MCF 10A (cell line): ENCODE measurements at regions not wholly inside any gene's neighbourhood (a gene's known extent, or its start where the extent isn't known, plus 50 kb on each side); places are given as distances from the start of the nearest gene placed in this dataset.
A peak's percentile ranks its signal among the peaks of the same experiment; 100 is the strongest.
"Not testable (repeated sequence)": the region's sequence is repeated elsewhere in the genome, so short reads cannot be mapped to it uniquely, and the experiment has no call there.

ENCODE experiments used
- BruUV-seq: library from RNA; stranded (reverse); fragments of 400-500 nt; replicated peaks from 2 replicates; lab custom pipeline; 2021; lab: Mats Ljungman, UMichigan
- CTCF ChIA-PET: fragments of 300-600 bp; sonication (Branson Sonifier 250); formaldehyde crosslinking; extraction: SDS; loops from one replicate; lab custom pipeline; 2021; ENCODE audit warnings: antibody characterized with exemption, inconsistent platforms; lab: Yijun Ruan, JAX
- POLR2A ChIA-PET: fragments of 300-600, 350-650 bp; sonication (Branson Sonifier 250); formaldehyde crosslinking; extraction: SDS; loops from one replicate; lab custom pipeline; 2020; ENCODE audit warnings: antibody characterized with exemption, inconsistent platforms; lab: Yijun Ruan, JAX
- DNase-seq: peaks from one replicate; pipeline ENCODE4 v3.0.0-alpha.2; 2018; ENCODE audit not compliant: unreplicated experiment
- H3K27ac Mint-ChIP-seq: one replicate; pipeline ENCODE4 v1.8.0; 2022; ENCODE audit warnings: mild to moderate bottlenecking, low read depth, mixed read lengths; ENCODE audit not compliant: unreplicated experiment
- H3K27me3 Mint-ChIP-seq: one replicate; pipeline ENCODE4 v1.8.0; 2022; ENCODE audit warnings: mixed read lengths; ENCODE audit not compliant: insufficient read depth, unreplicated experiment
- H3K36me3 Mint-ChIP-seq: one replicate; pipeline ENCODE4 v1.8.0; 2022; ENCODE audit warnings: mild to moderate bottlenecking, moderate library complexity, mixed read lengths; ENCODE audit not compliant: insufficient read depth, unreplicated experiment
- H3K4me1 Mint-ChIP-seq: one replicate; pipeline ENCODE4 v1.8.0; 2022; ENCODE audit warnings: mixed read lengths; ENCODE audit not compliant: insufficient read depth, unreplicated experiment
- H3K4me3 Mint-ChIP-seq: one replicate; pipeline ENCODE4 v1.8.0; 2022; ENCODE audit warnings: mild to moderate bottlenecking, moderate library complexity, mixed read lengths; ENCODE audit not compliant: unreplicated experiment
- H3K9me3 Mint-ChIP-seq: one replicate; pipeline ENCODE4 v1.8.0; 2022; ENCODE audit warnings: mixed read lengths; ENCODE audit not compliant: unreplicated experiment
- CTCF ChIP-seq: fragments of 200-600 bp; IDR thresholded peaks from one replicate; pipeline ENCODE4 v1.8.0; 2022; ENCODE audit warnings: antibody characterized with exemption, mild to moderate bottlenecking; ENCODE audit not compliant: unreplicated experiment
- intact Hi-C: fragments of 100-400 bp; cut with micrococcal nuclease; formaldehyde crosslinking; loops from 2 replicates; pipeline ENCODE4 v1.14.1; 2022

- no peak for DNase-seq
- ChIA-PET POLR2A (no interaction called here), CTCF (no interaction called here)
- Mint-ChIP-seq H3K4me3 (no peak overlapping the region), H3K4me1 (no peaks in the 10 kb centered on the region), H3K27me3 (peaks cover 23% of the 10 kb centered on the region), H3K9me3 (no peaks in the 10 kb centered on the region), H3K27ac (no peak overlapping the region), H3K36me3 (no peaks in the 10 kb centered on the region)
- no peak for TF ChIP-seq CTCF
- intact Hi-C loops: no loop called here
- BruUV-seq: no TSS peak
These were observed 209.0 kb downstream of the RHOU start for GRCh38 chr1:228944296-228944695.

GRCh38 chr1:228944935-228945371 lies 209.7 kb downstream of the RHOU start:
- no peak overlapping the region for H3K4me3 Mint-ChIP-seq
- no peaks in the 10 kb centered on the region for H3K9me3 Mint-ChIP-seq
- no peak overlapping the region for H3K27ac Mint-ChIP-seq

GRCh38 chr1:228945885-228946284 lies 210.6 kb downstream of the RHOU start:
- no peaks in the 10 kb centered on the region for H3K36me3 Mint-ChIP-seq
- H3K27me3 Mint-ChIP-seq: peaks cover 22% of the 10 kb centered on the region
- CTCF ChIA-PET: interaction anchor here (0.6 to 0.7 kb wide), 3 partner anchors 131 to 314 kb away, joined by 3 to 4 read pairs (median 3); no protein-coding TSS in a partner anchor
- DNase-seq: peak; percentile 29
- H3K4me3 Mint-ChIP-seq: no peak overlapping the region
- no peaks in the 10 kb centered on the region for H3K9me3 Mint-ChIP-seq
- no peaks in the 10 kb centered on the region for H3K4me1 Mint-ChIP-seq
- intact Hi-C loops: no loop called here
- H3K27ac Mint-ChIP-seq: no peak overlapping the region
- POLR2A ChIA-PET: interaction anchor here (0.6 to 0.8 kb wide), 2 partner anchors 84 to 323 kb away, joined by 3 to 5 read pairs; no protein-coding TSS in a partner anchor
- TF ChIP-seq CTCF: no peak
- BruUV-seq: no TSS peak

More at GRCh38 chr1:228944935-228945371, 209.7 kb downstream of the RHOU start:
- Mint-ChIP-seq H3K36me3 (no peaks in the 10 kb centered on the region), H3K27me3 (peaks cover 23% of the 10 kb centered on the region), H3K4me1 (no peaks in the 10 kb centered on the region)
- no TSS peak for BruUV-seq
- intact Hi-C loops: no loop called here
- ChIA-PET CTCF (no interaction called here), POLR2A (no interaction called here)
- no peak for TF ChIP-seq CTCF
- DNase-seq: no peak

GRCh38 chr1:228949617-228950016 lies 214.3 kb downstream of the RHOU start:
- BruUV-seq, H3K4me1 Mint-ChIP-seq, CTCF ChIA-PET, H3K36me3 Mint-ChIP-seq, H3K27me3 Mint-ChIP-seq, H3K9me3 Mint-ChIP-seq, DNase-seq, H3K27ac Mint-ChIP-seq, H3K4me3 Mint-ChIP-seq: not testable (repeated sequence)
- POLR2A ChIA-PET: interaction anchor here (0.6 to 0.9 kb wide), 2 partner anchors 111 to 171 kb away, joined by 3 read pairs; no protein-coding TSS in a partner anchor
- intact Hi-C loops: loop anchor here (2.0 kb wide), 2 partner anchors 215 to 277 kb away; partner anchors contain the start of gene RHOU
